GM18870 (cell line): ENCODE measurements at regions not wholly inside any gene's neighbourhood (a gene's known extent, or its start where the extent isn't known, plus 50 kb on each side); places are given as distances from the start of the nearest gene placed in this dataset.
"Not testable (repeated sequence)": the region's sequence is repeated elsewhere in the genome, so short reads cannot be mapped to it uniquely, and the experiment has no call there.

Source experiments
- ATAC-seq: cut with Tn5 transposase; IDR thresholded peaks from one replicate; pipeline ENCODE4 v1.9.1; 2021; ENCODE audit warnings: moderate library complexity; ENCODE audit not compliant: unreplicated experiment

GRCh38 chr1:199089393-199090122, 450.7 kb downstream of the PTPRC start:
- peak; percentile 88 for ATAC-seq

DNA sequence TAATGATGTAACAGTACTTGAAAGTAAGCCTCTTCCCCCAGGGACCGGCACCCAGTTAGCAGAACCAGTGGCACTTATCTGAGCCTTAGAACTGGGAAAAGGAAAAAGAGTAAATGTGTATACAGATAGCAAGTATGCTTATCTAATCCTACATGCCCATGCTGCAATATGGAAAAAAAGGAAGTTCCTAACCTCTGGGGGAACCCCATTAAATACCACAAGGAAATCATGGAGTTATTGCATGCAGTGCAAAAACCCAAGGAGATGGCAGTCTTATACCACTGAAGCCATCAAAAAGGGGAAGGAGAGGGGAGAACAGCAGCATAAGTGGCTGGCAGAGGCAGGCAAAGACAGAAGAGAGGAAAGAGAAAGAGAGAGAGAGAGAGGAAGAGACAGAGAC, 456.8 kb downstream of the PTPRC start:
- not testable (repeated sequence) for ATAC-seq

DNA sequence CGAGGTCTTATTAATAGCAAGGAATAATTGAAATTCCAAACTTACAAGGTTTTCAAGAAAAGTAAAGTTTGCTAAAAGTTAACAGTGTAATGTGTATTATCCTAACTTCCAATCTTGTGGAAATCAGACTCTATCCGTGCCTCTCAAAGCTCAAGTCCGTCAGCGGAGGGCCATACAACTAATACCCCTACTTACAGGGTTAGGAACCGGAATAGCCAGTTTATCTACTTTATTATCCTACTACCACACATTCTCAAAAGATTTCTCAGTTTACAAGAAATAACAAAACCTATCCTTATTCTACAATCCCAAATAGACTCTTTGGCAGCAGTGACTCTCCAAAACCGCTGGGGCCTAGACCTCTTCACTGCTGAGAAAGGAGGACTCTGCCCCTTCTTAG, 457.8 kb downstream of the PTPRC start:
- ATAC-seq: no peak

GRCh38 chr1:199098468-199098867, 459.6 kb downstream of the PTPRC start:
- no peak for ATAC-seq

GRCh38 chr1:199101139-199101538, 462.3 kb downstream of the PTPRC start:
- ATAC-seq: no peak

GRCh38 chr1:199101635-199102034, 462.8 kb downstream of the PTPRC start:
- no peak for ATAC-seq

DNA sequence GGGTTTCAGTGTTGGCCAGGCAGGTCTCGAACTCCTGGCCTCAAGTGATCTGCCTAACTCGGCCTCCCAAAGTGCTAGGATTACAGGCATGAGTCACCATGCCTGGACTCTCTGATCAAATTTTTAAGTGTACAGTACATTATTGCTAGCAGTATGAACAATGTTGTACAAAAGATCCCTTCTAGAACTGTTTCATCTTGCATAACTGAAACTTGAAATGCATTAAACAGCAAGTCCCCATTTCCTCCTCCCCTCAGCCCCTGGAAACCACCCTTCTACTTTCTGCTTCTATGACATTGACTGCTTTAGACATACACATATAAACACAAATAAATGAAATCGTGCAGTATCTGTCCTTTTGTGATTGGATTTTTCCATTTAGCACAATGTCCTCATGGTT, 463.4 kb downstream of the PTPRC start:
- ATAC-seq: peak; percentile 88

- ATAC-seq: no peak
These were observed 470.3 kb downstream of the PTPRC start for GRCh38 chr1:199109160-199109559.

GRCh38 chr1:199112365-199112764, 473.5 kb downstream of the PTPRC start:
- ATAC-seq: no peak

DNA sequence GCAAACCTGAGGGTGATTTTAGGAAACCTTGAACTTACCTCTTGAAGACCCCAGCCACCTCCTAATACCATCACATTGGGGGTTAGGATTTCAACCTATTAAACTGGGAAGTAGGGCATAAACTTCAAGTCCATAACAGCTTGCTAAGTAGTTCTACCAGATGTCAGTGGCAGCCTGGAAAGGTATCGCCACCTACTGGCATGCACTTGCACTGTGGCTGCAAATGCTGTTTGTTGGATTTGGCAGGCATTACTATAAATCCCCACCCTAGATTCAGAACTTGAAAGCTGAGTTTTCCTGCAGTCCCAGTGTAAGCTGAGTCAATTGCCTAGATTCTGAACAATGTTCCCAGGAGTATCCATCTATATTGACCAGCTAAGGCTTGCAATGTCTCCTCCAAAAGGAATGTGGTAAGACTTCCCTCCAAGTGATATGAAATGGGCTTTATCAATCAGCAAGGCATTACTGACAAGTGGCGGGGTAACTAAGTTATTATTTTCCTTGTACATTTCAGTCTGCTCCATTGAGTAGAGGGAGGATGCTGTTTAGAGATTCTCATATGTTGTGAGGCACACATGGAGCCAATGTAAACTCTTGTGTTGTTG, 474.5 kb downstream of the PTPRC start:
- ATAC-seq: no peak

- ATAC-seq: no peak
These were observed 477.6 kb downstream of the PTPRC start for GRCh38 chr1:199116488-199116887.

DNA sequence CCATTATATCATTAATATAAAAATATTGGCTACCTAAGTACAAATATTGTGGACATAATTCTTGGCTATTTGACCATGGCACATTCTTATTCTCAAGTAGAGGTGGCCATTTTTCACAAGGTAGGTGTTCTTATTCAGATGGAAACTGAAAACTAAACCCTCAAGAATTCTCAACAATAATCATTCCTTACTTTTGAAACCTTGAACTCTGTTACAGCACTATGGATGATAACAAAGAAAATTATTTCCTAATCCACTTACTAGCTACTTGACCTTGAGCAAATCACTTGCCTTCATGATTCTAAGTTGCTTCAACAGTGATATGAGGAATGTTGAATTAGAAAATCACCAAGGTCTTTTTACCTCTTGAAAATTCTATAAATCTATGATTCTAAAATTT, 482.2 kb downstream of the PTPRC start:
- ATAC-seq: no peak

DNA sequence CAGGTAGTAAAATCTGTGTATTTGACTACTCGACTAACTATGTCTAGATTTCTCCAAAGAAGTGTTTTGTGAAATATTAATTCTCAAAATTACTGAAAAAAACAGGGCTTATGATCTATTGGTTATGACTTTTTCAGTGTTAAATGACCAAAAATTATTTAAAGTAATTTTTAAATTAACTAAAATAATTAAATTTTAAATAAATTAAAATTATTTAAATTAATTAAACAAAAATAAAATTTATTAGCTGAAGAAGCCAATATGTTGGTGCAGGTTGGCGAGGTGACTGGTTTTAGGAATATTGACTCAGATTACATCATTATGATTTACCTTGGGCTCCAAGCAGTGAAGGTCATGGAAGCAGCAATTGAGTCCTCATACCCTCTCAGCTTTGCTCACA, 483.2 kb downstream of the PTPRC start:
- ATAC-seq: no peak

DNA sequence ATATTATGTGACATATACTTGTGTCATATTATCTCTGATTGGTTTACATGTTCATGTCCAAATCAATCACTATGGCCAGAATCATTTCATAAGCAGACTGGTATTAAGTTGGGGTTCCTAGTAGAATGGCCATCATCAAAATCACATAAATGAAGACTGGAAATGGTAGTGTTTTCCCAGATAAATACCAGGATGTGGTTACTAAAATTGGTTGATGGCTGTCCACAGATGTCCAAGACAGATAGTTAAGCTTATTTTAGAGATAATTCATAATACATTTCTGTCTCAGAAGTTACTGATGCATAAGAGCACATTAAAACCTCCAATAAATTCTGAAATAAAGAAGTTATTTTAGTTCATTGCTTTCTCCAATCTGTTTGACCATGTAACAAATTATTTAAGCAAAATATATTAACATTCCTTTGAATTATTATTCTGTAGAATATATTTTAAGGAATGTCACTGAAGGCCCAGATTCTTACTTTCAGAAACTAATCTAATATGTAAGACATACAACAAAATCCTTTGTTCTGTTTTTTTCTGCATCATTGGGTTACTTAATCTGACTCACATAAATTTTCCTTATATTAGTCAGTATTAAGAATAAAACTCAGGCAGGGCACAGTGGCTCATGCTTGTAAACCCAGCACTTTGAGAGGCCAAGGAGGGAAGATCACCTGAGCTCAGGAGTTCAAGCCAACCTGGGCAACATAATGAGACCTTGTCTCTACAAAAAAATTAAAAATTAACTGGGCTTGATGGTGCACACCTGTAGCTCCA, 483.9 kb downstream of the PTPRC start:
- ATAC-seq: no peak

- no peak for ATAC-seq
These were observed 484.8 kb downstream of the PTPRC start for GRCh38 chr1:199123615-199124014.

DNA sequence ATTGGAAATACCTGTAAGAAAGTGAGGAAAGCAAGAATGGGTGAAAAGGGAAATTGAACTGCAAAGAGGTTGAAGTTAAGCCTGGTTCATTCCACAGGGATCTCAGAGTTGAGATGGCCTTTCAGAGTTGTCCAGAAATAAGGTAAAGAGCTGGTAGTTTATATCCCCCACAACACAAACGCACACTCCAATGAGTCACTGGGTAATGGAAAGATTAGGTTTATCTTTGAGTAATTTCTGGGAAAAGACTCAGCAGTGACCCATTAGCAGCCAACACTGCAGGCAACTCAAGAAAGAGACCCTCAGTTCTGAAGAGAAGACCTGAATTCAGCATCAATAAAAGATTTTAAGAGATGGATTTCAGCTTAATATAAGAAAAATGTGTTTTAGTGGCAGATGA, 485.5 kb downstream of the PTPRC start:
- no peak for ATAC-seq

GRCh38 chr1:199129247-199129646, 490.4 kb downstream of the PTPRC start:
- ATAC-seq: no peak

DNA sequence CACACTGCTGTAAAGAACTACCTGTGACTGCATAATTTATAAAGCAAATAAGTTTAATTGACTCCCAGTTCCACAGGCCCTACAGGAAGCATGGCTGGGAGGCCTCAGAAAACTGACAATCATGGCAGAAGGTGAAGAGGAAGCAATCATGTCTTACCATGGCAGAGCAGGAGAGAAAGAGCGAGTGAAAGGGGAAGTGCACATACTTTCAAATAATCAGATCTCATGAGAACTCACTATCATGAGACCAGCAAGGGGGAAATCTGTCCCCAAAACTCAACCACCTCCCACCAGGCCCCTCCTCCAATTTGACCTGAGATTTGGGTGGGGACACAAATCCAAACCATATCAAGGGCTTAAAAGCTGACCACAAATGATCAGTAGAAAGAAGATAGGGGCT, 493.2 kb downstream of the PTPRC start:
- no peak for ATAC-seq

DNA sequence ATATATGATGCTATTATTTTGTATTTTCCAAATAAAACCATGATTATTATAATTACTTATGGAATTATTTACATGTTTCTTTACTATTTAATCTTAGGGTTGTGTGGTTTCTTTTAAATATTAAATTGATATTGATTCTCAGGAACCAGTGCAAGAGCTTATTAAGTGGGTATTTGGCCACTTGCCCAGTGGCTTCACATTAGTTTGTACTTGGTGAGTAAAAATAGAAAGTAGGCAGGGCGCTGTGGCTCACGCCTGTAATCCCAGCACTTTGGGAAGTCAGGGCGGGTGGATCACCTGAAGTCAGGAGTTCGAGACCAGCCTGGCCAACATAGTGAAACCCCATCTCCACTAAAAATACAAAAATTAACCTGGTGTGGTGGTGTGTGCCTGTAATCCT, 497.1 kb downstream of the PTPRC start:
- ATAC-seq: no peak

DNA sequence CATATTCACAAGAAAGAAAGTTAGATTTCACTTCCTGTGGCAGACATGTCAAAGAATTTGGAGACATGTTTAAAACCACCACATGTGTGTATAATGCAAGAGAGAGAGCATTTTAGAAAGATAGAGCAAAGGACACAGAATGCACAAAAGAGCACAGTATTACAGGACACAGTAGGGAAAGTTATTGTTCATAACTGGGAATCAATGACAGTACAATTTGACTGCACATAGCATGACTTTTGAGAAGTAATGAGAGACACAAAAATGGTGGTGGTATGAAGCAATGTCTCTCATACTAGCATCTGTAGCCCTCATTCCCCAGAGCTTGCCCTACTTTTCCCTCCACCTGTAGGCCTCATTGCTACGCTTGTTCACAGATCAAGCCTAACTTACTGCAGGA, 499.2 kb downstream of the PTPRC start:
- ATAC-seq: no peak

- ATAC-seq: no peak
These were observed 510.8 kb downstream of the PTPRC start for GRCh38 chr1:199149591-199149990.

DNA sequence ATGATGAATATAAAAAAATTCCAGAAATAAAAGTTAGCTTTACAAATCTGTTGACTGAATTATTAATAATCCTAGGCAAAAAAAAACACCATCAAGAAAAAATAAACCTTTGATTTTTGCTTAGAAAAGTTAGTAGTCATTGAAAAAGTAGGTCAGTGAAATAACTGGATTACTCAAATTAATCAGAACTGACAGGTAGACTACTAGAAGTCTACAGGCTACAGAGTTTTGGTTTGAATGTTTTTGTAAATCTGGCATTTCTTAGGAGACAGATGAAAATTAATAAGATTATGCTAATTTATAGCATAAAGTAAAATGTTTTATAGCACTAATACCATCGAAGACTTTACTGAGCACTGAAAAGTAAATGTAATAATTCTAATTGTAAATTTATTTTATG, 511.9 kb downstream of the PTPRC start:
- ATAC-seq: no peak
